Heart right ventricle (tissue), 16 donors: ENCODE measurements at regions not wholly inside any gene's neighbourhood (a gene's known extent, or its start where the extent isn't known, plus 50 kb on each side); places are given as distances from the start of the nearest gene placed in this dataset.

Experiments
- ATAC-seq, 8 donors: fragments of 200-7000 bp; cut with Tn5 transposase; one replicate each; pipeline ENCODE4 v1.9.1; 2020; ENCODE audit warnings: mild to moderate bottlenecking in 8 of 8, moderate library complexity in 8 of 8, moderate number of reproducible peaks in 1 of 8
- DNase-seq, 2 donors: peaks; one replicate each; pipeline ENCODE4 v3.0.0-alpha.2; 2020
- H3K27ac ChIP-seq, 10 donors: fragments of 200-600 bp; sonication (generic) in 2 of 10; one replicate each; pipeline versions ENCODE4 v1.5.0 to v1.8.0; 2020 to 2022; ENCODE audit warnings: mild to moderate bottlenecking in 3 of 10
- H3K27me3 ChIP-seq, 7 donors: fragments of 200-600 bp; one replicate each; pipeline ENCODE4 v1.8.0; 2021 to 2022; ENCODE audit warnings: mild to moderate bottlenecking in 2 of 7
- H3K36me3 ChIP-seq, 9 donors: fragments of 200-600 bp; sonication (generic) in 1 of 9; one replicate each; pipeline versions ENCODE4 v1.5.0 to v1.8.0; 2020 to 2022; ENCODE audit warnings: mild to moderate bottlenecking in 2 of 9
- H3K4me1 ChIP-seq, 9 donors: fragments of 200-600 bp; sonication (generic) in 1 of 9; one replicate each; pipeline versions ENCODE4 v1.5.0 to v1.8.0; 2020 to 2022; ENCODE audit warnings: mild to moderate bottlenecking in 4 of 9
- H3K4me3 ChIP-seq, 10 donors: fragments of 200-600 bp; sonication (generic) in 2 of 10; one replicate each; pipeline versions ENCODE4 v1.5.0 to v1.8.0; 2020 to 2022; ENCODE audit warnings: mild to moderate bottlenecking in 7 of 10, moderate library complexity in 2 of 10
- H3K9me3 ChIP-seq, 11 donors: fragments of 200-600 bp in 10 of 11; sonication (generic) in 2 of 11; one replicate each; pipeline versions ENCODE4 v1.5.0 to v1.8.0; 2013 to 2022; ENCODE audit warnings: mild to moderate bottlenecking in 2 of 11, control low read depth in 1 of 11, moderate library complexity in 1 of 11
- WGBS, 2 donors: extraction: QIAGEN DNeasy Blood & Tissue Kit; methylation state at CpG; one replicate each; pipeline ENCODE4 v1.1.7; 2013; ENCODE audit warnings: inconsistent platforms in 1 of 2; 5-methylcytosine and 5-hydroxymethylcytosine counted together
- intact Hi-C, 10 donors: fragments of 100-400 bp; cut with DNase I; formaldehyde crosslinking; loops; one replicate each; pipeline versions ENCODE4 v1.11.1 to v1.14.2; 2022
- TF ChIP-seq, protein P1 (sequence below), 9 donors: fragments of 200-600 bp; sonication (generic) in 2 of 9; IDR thresholded peaks; one replicate each; pipeline versions ENCODE4 v1.5.0 to v1.8.0; 2021 to 2022; ENCODE audit warnings: antibody characterized with exemption in 9 of 9, mild to moderate bottlenecking in 5 of 9, moderate library complexity in 1 of 9
- donor health status: Arrhythmogenic right ventricular cardiomyopathy.
- donor health status: ischemic (EF 13 %, LVEDD 7.1; RV severe dilation, severe dysfunction).
- donor health status: healthy with polysubstance abuse.
- donor health status: DM: no; HTN: yes; CAD: no.
- donor health status: DM: no; HTN: no; CAD: no.
- donor health status: ischemic (EF 25% LVEDD 6.9; RV normal size, moderate dysfunction).
- donor health status: ischemic (EF 25% LVEDD 5.7; RV mildly dilated, moderate dysfunction).
- donor health status: healthy.
- donor health status: DM: yes; HTN: yes; CAD: no.
- donor health status: Ischemic cardiomyopathy.
- donor health status: ischemic (EF 35%, LVEDD 5.7; RV mildly dilated, moderate dysfunction).
- donor health status: nonischemic (EF 11% LVEDD 7.7; RV severe dilation, severe dysfunction).
- donor health status: DM: yes; HTN: yes; CAD: no.
- donor health status: PGD.
- donor health status: ischemic (EF 29% LVEDD 5.4; RV normal size, mild dysfunction).
- donor health status: nonischemic (EF 23%, LVEDD 6.1; RV moderate dilation, normal function).

DNA sequence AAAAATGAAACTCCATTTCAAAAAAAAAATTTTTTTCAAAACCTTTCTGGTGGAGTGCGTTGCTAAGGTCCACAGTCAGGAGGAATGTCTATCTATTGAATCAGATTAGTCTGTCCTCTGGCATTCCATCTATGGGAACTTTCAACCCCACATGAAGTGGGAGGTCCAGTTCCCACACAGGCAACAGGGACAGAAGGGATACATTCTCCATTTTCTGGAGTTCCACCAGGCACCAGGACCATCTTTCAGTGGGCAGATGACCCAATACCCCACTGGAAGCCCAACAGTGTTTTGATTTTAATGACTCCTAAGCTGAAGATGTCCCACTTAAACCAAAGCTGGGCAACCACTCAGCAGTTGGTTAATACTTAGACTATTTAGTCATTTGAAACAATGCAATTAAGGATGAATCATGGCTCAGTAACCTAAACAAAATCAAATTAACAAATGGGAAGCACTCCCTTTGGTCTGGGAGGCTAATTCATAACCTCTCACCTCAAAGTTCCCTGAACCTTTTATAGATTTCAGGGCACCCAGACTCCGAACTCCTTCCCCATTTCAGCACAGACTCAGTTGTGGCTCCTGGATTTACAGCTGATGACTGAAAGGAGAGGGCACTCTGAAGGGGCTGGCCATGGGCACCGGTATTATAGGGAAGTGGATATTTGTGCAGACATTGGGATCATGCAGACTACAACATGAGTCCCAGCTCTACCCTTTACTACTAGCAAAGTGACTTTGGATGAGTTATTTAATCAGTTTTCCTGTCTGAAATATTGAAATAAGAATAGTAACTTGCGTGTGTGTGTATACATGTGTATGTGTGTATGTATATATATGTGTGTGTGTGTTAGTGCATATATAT is 264.3 kb upstream of the LRTM1 start:
- Histone ChIP-seq H3K27me3 (peaks cover 0 to 6% (median 0%) of the 10 kb centered on the region in 7 donors), H3K36me3 (no peaks in the 10 kb centered on the region), H3K4me1 (no peaks in the 10 kb centered on the region), H3K9me3 (no peaks in the 10 kb centered on the region), H3K27ac (no peak overlapping the region), H3K4me3 (no peak overlapping the region)
- ATAC-seq (no peak), DNase-seq (no peak)
- TF ChIP-seq, protein P1, sequence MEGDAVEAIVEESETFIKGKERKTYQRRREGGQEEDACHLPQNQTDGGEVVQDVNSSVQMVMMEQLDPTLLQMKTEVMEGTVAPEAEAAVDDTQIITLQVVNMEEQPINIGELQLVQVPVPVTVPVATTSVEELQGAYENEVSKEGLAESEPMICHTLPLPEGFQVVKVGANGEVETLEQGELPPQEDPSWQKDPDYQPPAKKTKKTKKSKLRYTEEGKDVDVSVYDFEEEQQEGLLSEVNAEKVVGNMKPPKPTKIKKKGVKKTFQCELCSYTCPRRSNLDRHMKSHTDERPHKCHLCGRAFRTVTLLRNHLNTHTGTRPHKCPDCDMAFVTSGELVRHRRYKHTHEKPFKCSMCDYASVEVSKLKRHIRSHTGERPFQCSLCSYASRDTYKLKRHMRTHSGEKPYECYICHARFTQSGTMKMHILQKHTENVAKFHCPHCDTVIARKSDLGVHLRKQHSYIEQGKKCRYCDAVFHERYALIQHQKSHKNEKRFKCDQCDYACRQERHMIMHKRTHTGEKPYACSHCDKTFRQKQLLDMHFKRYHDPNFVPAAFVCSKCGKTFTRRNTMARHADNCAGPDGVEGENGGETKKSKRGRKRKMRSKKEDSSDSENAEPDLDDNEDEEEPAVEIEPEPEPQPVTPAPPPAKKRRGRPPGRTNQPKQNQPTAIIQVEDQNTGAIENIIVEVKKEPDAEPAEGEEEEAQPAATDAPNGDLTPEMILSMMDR (IDR thresholded peaks at IDR 0.05) = no peak
- 87 to 92% methylated on average over 4 of the region's 4 CpGs for WGBS, 2 donors
- intact Hi-C loops = no loop called here

DNA sequence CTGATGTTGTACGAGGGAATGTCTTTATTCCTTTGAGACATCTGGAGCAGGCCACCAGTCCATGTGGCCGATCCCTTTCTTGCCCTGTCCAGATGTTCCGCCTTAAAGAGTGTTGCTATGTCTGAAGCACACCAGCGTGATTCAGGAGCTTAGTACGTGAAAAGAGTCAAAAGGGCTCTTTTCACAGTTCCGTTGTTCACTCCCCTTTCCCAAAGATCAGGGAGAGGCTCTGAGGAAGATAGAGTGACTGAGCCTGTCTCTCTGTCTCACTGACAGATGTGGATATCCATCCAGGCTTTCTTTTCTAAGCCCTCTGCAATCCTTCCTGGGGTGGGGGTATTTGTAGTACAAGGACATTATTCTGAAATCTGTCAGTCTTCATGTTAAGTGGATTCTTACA is 262.5 kb upstream of the LRTM1 start:
- ATAC-seq (peak in 1 of 8 donors; percentile 53), DNase-seq (no peak)
- peak overlapping the region in 1 of 10 donors; percentile 38 for H3K27ac ChIP-seq
- no peaks in the 10 kb centered on the region for H3K4me1 ChIP-seq
- intact Hi-C loops = no loop called here
- no peaks in the 10 kb centered on the region for H3K9me3 ChIP-seq
- no peak overlapping the region for H3K4me3 ChIP-seq
- 52 to 54% methylated on average over 6 of the region's 6 CpGs for WGBS, 2 donors
- peaks cover 0 to 6% (median 0%) of the 10 kb centered on the region in 7 donors for H3K27me3 ChIP-seq
- no peaks in the 10 kb centered on the region for H3K36me3 ChIP-seq
- TF ChIP-seq, protein P1 (IDR thresholded peaks at IDR 0.05) = no peak

DNA sequence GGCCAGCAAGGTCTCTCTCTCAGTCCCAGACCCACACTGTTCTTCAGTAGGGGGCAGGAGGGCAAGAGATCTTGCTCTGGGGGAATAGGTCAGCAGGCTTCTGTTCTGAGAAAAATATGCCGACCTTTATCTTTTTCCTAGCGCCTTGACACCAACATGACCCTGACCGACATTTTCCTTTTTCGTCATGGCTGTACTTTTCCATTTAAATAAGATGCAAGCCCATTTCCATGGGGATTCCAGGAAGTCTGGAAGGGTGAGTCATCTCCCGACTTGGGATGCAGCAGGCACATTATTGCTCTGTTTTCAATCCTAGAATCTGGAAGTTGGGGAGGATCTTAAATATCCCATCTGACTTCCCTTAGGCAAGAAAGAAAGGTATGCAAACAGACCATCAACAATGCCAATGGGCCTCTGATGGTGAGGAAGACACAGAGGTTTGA is 261.5 kb upstream of the LRTM1 start:
- Histone ChIP-seq H3K9me3 (no peaks in the 10 kb centered on the region), H3K4me3 (no peak overlapping the region), H3K27ac (peak overlapping the region in 1 of 10 donors; percentile 57), H3K27me3 (peaks cover 0 to 6% (median 0%) of the 10 kb centered on the region in 7 donors), H3K4me1 (no peaks in the 10 kb centered on the region), H3K36me3 (no peaks in the 10 kb centered on the region)
- 38 to 58% methylated on average over 5 of the region's 5 CpGs for WGBS, 2 donors
- intact Hi-C loops = loop anchor here in 3 of 10 donors (10.0 kb wide), 3 partner anchors 335 to 1245 kb away; no protein-coding TSS in a partner anchor
- DNase-seq (peak; percentile 5 to 10), ATAC-seq (peak in 5 of 8 donors; percentile 37 to 71 (median 52))
- TF ChIP-seq, protein P1 (IDR thresholded peaks at IDR 0.05) = no peak

DNA sequence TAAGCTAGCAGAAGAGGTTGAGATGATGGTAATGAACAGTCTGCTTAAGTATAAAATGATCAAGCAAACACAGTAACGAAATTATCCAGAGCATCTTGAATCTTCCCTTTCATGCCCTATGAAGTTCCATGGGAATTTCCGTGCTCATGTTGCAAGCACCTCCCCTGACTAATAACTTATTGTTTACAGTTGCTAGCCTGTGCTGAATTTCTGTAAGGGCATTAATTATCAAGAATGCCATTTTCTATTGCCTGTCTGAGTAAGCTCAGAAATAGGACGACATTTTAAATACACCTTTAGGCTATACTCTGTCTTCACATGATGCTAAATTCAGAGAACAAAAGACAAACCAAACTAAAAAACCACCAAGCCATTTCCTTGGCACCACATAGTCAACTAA is 257.5 kb upstream of the LRTM1 start:
- H3K27me3 ChIP-seq = peaks cover 0 to 7% (median 0%) of the 10 kb centered on the region in 7 donors
- TF ChIP-seq, protein P1 (IDR thresholded peaks at IDR 0.05) = no peak
- H3K4me3 ChIP-seq = no peak overlapping the region
- intact Hi-C loops = loop anchor here in 3 of 10 donors (10.0 kb wide), 3 partner anchors 331 to 1241 kb away; no protein-coding TSS in a partner anchor
- no peaks in the 10 kb centered on the region for H3K4me1 ChIP-seq
- H3K9me3 ChIP-seq = no peaks in the 10 kb centered on the region
- H3K36me3 ChIP-seq = no peaks in the 10 kb centered on the region
- 71 to 82% methylated on average over 3 of the region's 3 CpGs for WGBS, 2 donors
- DNase-seq (no peak), ATAC-seq (no peak)
- no peak overlapping the region for H3K27ac ChIP-seq
